Activated naive CD4-positive, alpha-beta T cell treated with anti-CD3 and anti-CD28 coated beads, Interleukin-2, amount 50 U/mL, for 24 hours (primary cell): ENCODE measurements at regions not wholly inside any gene's neighbourhood (a gene's known extent, or its start where the extent isn't known, plus 50 kb on each side); places are given as distances from the start of the nearest gene placed in this dataset.

ENCODE experiments used
- H3K27ac Mint-ChIP-seq: one replicate; pipeline ENCODE4 v1.8.0; 2021; ENCODE audit warnings: mild to moderate bottlenecking, mixed read lengths
- H3K27me3 Mint-ChIP-seq: one replicate; pipeline ENCODE4 v1.8.0; 2021; ENCODE audit warnings: mixed read lengths
- H3K36me3 Mint-ChIP-seq: one replicate; pipeline ENCODE4 v1.8.0; 2021; ENCODE audit warnings: mixed read lengths
- H3K4me1 Mint-ChIP-seq: one replicate; pipeline ENCODE4 v1.8.0; 2021; ENCODE audit warnings: mixed read lengths
- H3K4me3 Mint-ChIP-seq: one replicate; pipeline ENCODE4 v1.8.0; 2021; ENCODE audit warnings: mild to moderate bottlenecking, mixed read lengths
- H3K9me3 Mint-ChIP-seq: one replicate; pipeline ENCODE4 v1.8.0; 2021; ENCODE audit warnings: mixed read lengths

DNA sequence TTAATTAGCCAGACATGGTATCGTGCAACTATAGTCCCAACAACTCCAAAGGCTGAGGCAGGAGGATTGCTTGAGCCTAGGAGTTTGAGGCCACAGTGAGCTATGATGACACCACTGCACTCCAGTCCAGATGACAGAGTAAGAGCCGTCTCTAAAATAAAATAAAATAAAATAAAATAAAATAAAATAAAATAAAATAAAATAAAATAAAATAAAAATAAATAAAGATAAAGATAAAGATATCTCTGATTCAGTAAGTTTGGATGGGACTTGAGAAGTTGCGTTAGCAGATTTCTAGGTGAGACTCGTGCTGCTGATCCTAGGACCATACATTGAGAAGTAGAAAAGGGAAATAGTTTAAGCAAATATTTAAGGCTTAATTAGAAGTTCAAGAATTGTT is 254.8 kb upstream of the FAM241A start:
- no peaks in the 10 kb centered on the region for H3K27me3 Mint-ChIP-seq
- H3K9me3 Mint-ChIP-seq: peaks cover 19% of the 10 kb centered on the region
- H3K4me1 Mint-ChIP-seq: no peaks in the 10 kb centered on the region
- H3K27ac Mint-ChIP-seq: no peak overlapping the region
- H3K4me3 Mint-ChIP-seq: no peak overlapping the region
- H3K36me3 Mint-ChIP-seq: no peaks in the 10 kb centered on the region

DNA sequence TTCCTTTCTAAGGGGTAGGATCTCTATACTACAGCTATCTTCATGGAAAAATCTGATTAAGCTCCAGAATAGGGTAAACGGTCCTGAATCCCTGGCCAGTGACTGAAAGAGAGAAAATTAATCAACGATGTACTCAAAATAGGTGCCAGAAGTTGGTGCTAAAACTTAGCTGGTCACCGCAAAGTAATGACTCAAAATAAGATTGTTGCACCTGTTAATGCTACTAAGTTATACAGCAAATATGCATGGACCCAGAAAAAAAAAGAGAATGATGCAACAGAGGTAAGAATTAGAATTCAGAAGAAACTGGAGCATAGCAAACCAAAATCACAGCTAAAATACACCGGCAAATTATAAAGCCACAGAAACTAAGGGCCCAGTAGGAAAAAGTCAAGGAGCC is 239.7 kb upstream of the FAM241A start:
- Mint-ChIP-seq H3K27me3 (no peaks in the 10 kb centered on the region), H3K4me3 (no peak overlapping the region), H3K9me3 (no peaks in the 10 kb centered on the region), H3K36me3 (no peaks in the 10 kb centered on the region), H3K4me1 (no peaks in the 10 kb centered on the region), H3K27ac (no peak overlapping the region)

DNA sequence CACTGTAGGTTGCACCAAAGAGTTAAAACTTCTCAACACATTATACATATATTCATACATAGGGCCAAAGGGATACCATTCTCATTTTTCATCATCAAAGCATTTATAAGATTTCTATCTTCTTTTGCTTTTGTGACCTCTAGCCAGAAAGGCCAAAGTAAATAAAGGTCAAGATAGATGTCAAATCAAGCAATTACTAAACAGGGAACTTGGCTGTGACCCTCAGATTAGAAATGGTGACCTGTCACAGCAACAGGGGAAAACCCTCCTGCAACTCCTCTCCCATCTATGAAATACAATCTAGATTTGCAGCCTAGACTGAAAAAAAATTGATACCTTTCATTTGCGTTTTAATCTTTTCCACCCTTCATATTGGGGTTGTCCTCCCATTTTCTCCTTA is 225.6 kb upstream of the FAM241A start:
- H3K27me3 Mint-ChIP-seq: peaks cover 3% of the 10 kb centered on the region
- H3K4me3 Mint-ChIP-seq: no peak overlapping the region
- no peaks in the 10 kb centered on the region for H3K36me3 Mint-ChIP-seq
- H3K4me1 Mint-ChIP-seq: no peaks in the 10 kb centered on the region
- peaks cover 10% of the 10 kb centered on the region for H3K9me3 Mint-ChIP-seq
- H3K27ac Mint-ChIP-seq: no peak overlapping the region

DNA sequence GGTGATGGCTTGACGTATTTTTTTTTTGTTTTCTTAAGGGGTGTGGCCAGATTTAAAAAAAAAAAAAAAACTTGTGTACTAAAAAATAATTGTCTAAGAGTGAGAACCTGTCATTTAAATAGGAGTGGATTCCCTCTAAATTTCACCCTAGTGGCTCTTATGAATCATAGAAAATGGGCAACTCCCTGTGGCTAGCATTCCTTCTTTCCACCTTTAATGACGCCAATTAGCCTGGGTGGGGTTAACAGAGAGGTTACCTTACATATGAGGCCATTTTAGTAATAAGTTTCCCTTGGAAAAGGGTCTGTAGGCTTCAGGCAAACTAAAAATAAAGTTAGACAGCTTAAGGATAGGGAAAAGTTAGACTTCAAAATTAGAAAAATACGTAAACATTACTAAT is 223.5 kb upstream of the FAM241A start:
- Mint-ChIP-seq H3K9me3 (peaks cover 5% of the 10 kb centered on the region), H3K4me1 (no peaks in the 10 kb centered on the region), H3K36me3 (no peaks in the 10 kb centered on the region), H3K27ac (no peak overlapping the region), H3K4me3 (no peak overlapping the region), H3K27me3 (peaks cover 3% of the 10 kb centered on the region)

DNA sequence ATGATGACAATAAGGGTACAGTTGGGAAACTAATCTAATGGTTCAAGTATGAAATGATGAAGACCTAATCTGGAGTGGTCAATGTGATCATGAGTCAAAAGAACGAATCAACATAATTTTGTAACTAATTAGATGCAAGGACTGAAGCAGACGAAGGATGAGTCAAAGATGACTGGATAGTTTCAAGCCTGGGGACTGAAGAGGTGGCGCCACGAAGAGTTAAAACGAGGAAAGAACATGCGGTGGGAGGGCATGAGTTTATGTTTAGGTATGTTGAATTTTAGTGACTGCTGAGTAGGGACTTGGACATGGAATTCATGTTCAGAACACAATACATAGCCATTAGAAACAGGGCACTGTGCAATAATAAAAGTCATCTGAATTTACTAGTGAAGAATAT is 221.5 kb upstream of the FAM241A start:
- no peaks in the 10 kb centered on the region for H3K36me3 Mint-ChIP-seq
- H3K27me3 Mint-ChIP-seq: peaks cover 3% of the 10 kb centered on the region
- no peaks in the 10 kb centered on the region for H3K9me3 Mint-ChIP-seq
- no peak overlapping the region for H3K27ac Mint-ChIP-seq
- no peak overlapping the region for H3K4me3 Mint-ChIP-seq
- no peaks in the 10 kb centered on the region for H3K4me1 Mint-ChIP-seq

DNA sequence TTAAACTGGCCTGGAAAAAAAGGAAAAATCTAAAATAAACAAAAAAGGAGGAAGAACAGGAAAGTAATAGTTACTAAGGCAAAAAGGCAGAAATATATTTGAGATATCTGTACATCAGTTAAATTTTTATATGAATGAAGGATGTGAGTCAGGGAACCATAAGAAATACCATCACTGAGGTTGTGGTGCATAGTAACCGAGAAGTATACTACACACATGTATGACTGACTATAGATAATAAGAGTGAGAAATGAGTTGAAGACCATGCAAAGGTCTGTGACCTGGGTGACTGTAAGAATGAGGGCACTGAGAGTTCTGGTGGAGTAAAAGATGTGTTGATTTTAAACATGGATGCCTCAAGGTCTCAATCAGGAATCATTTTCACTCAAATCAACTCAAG is 220.6 kb upstream of the FAM241A start:
- H3K4me1 Mint-ChIP-seq: no peaks in the 10 kb centered on the region
- H3K4me3 Mint-ChIP-seq: no peak overlapping the region
- H3K27ac Mint-ChIP-seq: no peak overlapping the region
- no peaks in the 10 kb centered on the region for H3K9me3 Mint-ChIP-seq
- no peaks in the 10 kb centered on the region for H3K36me3 Mint-ChIP-seq
- H3K27me3 Mint-ChIP-seq: peaks cover 1% of the 10 kb centered on the region

DNA sequence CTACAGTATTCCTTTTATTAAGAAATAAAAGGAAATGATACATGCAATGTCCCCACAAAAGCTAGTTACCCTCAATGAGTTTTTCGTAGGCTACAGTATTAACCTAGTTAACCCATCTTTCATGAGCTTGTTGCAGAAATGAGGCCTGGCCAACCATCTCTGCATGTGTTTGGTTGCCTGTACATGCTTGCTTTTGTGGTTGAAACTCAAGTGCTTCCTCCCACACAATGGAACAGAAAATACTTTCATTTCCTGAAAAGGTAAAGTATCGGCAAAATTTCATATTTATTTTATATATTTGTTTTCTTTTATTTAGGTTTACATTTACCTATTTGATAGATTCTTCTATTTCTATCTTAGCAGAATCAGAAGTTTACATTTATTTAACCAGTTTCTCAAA is 214.6 kb upstream of the FAM241A start:
- H3K27ac Mint-ChIP-seq: no peak overlapping the region
- no peak overlapping the region for H3K4me3 Mint-ChIP-seq
- no peaks in the 10 kb centered on the region for H3K9me3 Mint-ChIP-seq
- no peaks in the 10 kb centered on the region for H3K36me3 Mint-ChIP-seq
- H3K27me3 Mint-ChIP-seq: no peaks in the 10 kb centered on the region
- H3K4me1 Mint-ChIP-seq: no peaks in the 10 kb centered on the region

DNA sequence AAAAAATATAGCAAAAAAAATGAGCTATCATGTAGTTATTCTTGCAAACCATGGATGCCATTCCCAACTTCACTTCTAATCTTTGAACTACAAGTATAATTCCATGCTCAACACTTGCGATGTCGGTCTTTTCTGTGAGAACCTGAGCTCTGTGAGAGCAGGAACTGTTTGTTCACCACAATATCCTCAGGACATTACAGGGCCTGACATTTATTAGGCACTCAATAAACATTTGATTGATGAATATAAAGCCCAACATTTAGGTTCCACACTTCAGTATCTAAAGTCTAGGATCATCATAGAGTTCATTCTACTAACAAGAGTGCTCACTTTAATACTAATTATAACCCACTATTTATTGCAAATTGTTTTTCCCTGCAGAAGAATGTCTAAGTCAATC is 211.6 kb upstream of the FAM241A start:
- Mint-ChIP-seq H3K9me3 (no peaks in the 10 kb centered on the region), H3K27ac (no peak overlapping the region), H3K4me1 (no peaks in the 10 kb centered on the region), H3K27me3 (peaks cover 1% of the 10 kb centered on the region), H3K4me3 (no peak overlapping the region), H3K36me3 (no peaks in the 10 kb centered on the region)

DNA sequence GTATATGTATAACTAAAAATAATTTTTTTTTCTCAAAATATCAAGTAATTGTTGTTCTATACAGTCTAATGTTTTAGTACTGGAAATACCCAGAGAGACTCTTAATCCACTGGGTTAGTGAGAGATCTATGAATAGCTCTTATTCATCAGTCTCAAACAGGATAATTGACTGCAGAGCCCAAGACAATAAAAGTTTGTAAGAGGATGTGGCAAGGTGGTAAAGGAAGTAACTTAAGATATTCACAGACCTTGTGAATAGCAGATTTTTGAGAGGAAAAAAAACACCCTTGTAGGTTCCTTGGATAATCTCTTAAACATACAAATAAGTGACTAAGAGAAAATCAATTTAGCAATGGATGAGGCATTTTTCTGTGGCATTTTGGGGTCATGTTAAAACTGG is 210.9 kb upstream of the FAM241A start:
- Mint-ChIP-seq H3K27ac (no peak overlapping the region), H3K27me3 (peaks cover 1% of the 10 kb centered on the region), H3K9me3 (no peaks in the 10 kb centered on the region), H3K36me3 (no peaks in the 10 kb centered on the region), H3K4me3 (no peak overlapping the region), H3K4me1 (no peaks in the 10 kb centered on the region)

DNA sequence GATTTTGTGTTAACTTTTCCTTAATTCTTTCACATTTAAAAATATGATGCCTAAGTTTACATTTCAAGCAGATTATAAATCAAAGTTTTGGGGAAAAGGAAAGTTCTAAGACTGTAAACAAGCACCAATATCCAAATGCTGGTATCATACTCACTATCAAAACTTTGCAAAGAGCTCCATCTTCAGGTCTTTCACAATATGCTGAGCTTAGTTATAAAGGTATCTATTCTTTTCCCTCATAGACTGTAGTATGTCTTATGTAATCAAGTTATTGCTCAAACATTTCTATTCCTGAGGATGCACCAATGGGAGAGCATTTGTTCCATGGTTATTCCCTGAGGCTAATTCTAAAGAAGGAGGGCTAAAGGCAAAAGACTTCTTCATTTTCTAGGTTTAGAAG is 207.9 kb upstream of the FAM241A start:
- H3K27ac Mint-ChIP-seq: no peak overlapping the region
- H3K27me3 Mint-ChIP-seq: peaks cover 1% of the 10 kb centered on the region
- no peaks in the 10 kb centered on the region for H3K4me1 Mint-ChIP-seq
- no peak overlapping the region for H3K4me3 Mint-ChIP-seq
- H3K36me3 Mint-ChIP-seq: no peaks in the 10 kb centered on the region
- no peaks in the 10 kb centered on the region for H3K9me3 Mint-ChIP-seq

DNA sequence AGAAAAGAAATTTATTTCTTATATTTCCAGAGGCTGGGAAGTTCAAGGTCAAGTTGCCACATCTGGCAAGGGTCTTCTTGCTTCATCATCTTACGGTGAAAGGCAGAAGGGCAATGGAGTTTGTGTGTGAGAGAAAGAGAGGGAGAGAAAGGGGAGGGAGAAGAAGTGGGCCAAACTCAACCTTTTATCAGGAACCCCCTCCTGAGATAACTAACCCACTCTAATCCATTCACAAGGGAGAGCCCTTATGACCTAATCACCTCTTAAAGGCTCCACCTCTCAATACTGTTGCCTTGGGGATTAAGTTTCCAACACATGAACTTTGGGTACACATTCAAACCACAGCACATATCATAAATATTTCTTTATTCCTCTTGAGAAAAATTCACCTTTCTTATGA is 203.3 kb upstream of the FAM241A start:
- peaks cover 3% of the 10 kb centered on the region for H3K27me3 Mint-ChIP-seq
- H3K9me3 Mint-ChIP-seq: no peaks in the 10 kb centered on the region
- no peak overlapping the region for H3K4me3 Mint-ChIP-seq
- no peak overlapping the region for H3K27ac Mint-ChIP-seq
- no peaks in the 10 kb centered on the region for H3K4me1 Mint-ChIP-seq
- H3K36me3 Mint-ChIP-seq: no peaks in the 10 kb centered on the region

DNA sequence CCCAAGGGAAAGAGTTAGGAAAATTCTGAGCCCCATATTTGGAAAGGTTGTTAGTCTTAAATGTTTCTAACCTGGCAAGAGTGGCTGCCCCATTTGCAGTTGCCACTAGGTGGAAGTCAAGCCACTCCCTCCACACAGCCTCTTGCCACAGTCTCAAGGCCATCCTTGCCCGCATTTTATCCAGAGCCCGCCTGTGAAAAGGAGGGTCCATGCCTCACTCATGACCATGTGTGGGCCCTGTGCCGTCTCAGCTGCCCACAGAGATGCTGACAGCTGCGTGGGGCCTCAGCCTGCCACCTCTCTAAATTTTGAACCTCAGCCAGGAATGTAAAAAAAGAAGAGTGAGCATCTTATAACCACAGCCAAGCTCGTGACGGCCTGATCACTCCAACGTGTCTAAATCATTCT is 201.5 kb upstream of the FAM241A start:
- H3K9me3 Mint-ChIP-seq: no peaks in the 10 kb centered on the region
- H3K36me3 Mint-ChIP-seq: no peaks in the 10 kb centered on the region
- no peaks in the 10 kb centered on the region for H3K4me1 Mint-ChIP-seq
- H3K27me3 Mint-ChIP-seq: peaks cover 2% of the 10 kb centered on the region
- no peak overlapping the region for H3K27ac Mint-ChIP-seq
- no peak overlapping the region for H3K4me3 Mint-ChIP-seq

DNA sequence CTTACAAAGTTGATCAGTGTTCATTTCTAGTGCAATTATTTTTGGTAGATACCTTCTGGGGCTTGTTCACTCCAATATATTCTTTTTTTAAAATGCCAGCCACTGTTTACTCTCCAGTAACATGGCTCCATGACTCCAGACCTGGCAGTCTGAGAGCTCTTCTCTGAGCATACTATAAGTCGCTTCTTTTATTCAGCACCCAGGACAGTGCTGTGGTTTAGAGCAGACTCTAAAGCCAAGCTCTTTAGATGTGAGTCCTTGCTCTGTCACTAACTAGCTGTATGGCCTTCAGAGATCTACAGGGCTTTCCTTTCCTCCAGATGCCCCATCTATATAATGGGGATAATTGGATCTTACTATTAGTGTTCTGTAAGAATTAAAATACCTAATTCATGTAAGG is 200.2 kb upstream of the FAM241A start:
- Mint-ChIP-seq H3K27ac (no peak overlapping the region), H3K9me3 (no peaks in the 10 kb centered on the region), H3K27me3 (peaks cover 2% of the 10 kb centered on the region), H3K4me1 (no peaks in the 10 kb centered on the region), H3K4me3 (no peak overlapping the region), H3K36me3 (no peaks in the 10 kb centered on the region)

DNA sequence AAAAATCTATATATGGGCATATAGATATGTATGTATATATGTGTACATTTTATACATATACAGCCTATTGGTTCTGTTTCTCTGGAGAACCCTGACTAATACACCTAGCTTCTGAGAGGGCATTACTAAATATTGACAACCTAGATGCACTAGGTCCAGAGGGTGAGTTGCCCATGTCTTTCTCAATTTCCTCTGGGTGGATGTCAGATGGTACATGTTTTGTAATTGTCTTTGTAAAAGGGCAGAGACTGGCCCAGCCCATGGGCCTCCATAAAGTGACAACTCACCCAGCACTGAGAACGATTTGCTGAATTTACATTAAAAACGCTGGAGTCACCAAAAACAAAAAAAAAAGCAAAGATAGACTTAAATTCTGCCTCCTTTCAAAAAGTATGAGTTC is 198.5 kb upstream of the FAM241A start:
- Mint-ChIP-seq H3K9me3 (no peaks in the 10 kb centered on the region), H3K36me3 (no peaks in the 10 kb centered on the region), H3K4me3 (no peak overlapping the region), H3K27me3 (peaks cover 3% of the 10 kb centered on the region), H3K27ac (no peak overlapping the region), H3K4me1 (no peaks in the 10 kb centered on the region)

DNA sequence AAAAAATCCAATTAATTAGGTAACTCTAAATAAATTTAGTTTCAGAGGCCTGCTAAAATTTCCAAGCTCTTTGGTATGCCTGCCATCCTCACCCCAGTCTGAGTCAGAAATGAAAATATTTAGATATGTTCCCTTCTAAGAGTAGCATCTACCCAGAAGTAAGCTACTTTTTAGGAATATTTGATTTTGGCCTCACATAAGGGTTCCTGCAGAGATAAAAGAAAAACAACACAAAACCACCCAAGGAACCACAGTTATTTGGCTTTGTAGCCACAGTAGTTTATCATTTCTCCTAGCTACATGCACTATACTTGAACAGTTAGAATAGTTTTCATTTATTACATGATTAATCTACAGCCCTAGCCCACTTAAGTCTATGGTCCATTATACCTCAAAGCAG is 192.6 kb upstream of the FAM241A start:
- no peaks in the 10 kb centered on the region for H3K36me3 Mint-ChIP-seq
- H3K9me3 Mint-ChIP-seq: no peaks in the 10 kb centered on the region
- no peak overlapping the region for H3K27ac Mint-ChIP-seq
- H3K4me3 Mint-ChIP-seq: no peak overlapping the region
- H3K27me3 Mint-ChIP-seq: peaks cover 5% of the 10 kb centered on the region
- H3K4me1 Mint-ChIP-seq: no peaks in the 10 kb centered on the region

DNA sequence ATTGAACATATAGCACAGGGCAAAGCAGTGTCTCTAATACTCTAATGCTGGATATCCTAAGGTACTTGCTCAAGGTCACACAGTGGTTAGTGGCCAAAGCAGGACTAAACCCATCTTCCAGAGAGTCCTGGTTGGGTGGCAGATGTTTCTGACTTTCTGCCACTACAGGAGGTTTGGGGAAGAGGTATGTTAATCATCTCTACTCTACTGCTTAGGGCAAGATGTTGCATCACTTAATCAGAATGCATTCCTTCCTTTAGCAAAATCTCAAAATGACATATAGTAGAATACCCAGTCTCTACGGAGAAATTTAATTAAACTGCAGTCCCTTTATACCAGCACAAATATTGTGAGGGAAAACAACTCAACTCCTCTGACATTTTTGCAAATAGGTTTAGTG is 190.7 kb upstream of the FAM241A start:
- no peaks in the 10 kb centered on the region for H3K36me3 Mint-ChIP-seq
- peaks cover 5% of the 10 kb centered on the region for H3K27me3 Mint-ChIP-seq
- H3K27ac Mint-ChIP-seq: no peak overlapping the region
- no peaks in the 10 kb centered on the region for H3K9me3 Mint-ChIP-seq
- H3K4me1 Mint-ChIP-seq: no peaks in the 10 kb centered on the region
- H3K4me3 Mint-ChIP-seq: no peak overlapping the region

DNA sequence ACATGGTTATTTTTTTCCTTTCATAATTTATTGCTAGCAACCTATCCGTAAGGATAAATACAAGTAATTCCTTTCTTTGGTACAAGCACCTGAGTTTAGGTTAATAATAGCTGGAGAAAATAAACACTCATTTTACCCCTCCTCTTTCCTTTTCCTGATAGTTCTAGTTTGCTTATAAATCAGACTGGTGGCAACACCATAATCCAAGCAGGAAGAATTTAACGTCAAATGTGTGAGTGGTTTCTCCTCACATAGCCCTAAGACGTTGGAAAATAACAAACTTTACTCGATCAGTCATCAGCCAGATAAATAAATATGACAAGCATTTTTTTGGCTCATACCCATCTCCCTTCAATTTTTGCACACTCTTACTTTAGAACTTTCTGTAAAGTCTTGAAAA is 190.3 kb upstream of the FAM241A start:
- H3K9me3 Mint-ChIP-seq: no peaks in the 10 kb centered on the region
- H3K4me1 Mint-ChIP-seq: no peaks in the 10 kb centered on the region

DNA sequence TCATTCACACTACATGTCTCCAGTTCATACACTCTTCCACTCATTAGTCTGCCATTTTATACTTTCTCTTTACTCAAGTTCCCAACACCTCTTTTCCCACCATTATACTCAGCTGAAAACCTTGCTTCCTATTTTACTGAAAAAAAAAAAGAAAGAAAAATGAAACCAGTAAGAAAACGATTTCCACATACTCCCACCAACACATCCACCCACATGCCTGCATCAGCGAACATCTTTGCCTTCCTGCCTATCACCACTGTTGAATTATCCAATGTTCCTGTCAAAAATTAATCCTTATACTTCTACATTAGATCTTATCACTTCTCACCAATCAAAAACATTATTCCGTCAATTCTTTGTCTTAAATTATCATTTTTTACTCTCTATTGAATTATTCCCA is 188.1 kb upstream of the FAM241A start:
- Mint-ChIP-seq H3K27me3 (peaks cover 3% of the 10 kb centered on the region), H3K4me3 (no peak overlapping the region), H3K36me3 (no peaks in the 10 kb centered on the region), H3K27ac (no peak overlapping the region), H3K4me1 (no peaks in the 10 kb centered on the region), H3K9me3 (no peaks in the 10 kb centered on the region)

More for the DNA sequence above, 190.3 kb upstream of the FAM241A start:
- Mint-ChIP-seq H3K27ac (no peak overlapping the region), H3K36me3 (no peaks in the 10 kb centered on the region), H3K4me3 (no peak overlapping the region), H3K27me3 (peaks cover 5% of the 10 kb centered on the region)
